ENCODE measurements at regions not wholly inside any gene's neighbourhood (a gene's known extent, or its start where the extent isn't known, plus 50 kb on each side); places are given as distances from the start of the nearest gene placed in this dataset.
"Not testable (repeated sequence)": the region's sequence is repeated elsewhere in the genome, so short reads cannot be mapped to it uniquely, and the experiment has no call there.

- TF ChIP-seq CTCF (conservative IDR thresholded peaks at IDR 0.05), result no peak
- no peak for TF ChIP-seq ZFX (IDR thresholded peaks at IDR 0.05)
- no peak overlapping the region for H3K27ac ChIP-seq
Measured at GRCh38 chr6:169858935-169859351, 107.5 kb downstream of the ERMARD start.

- no peak for TF ChIP-seq ZFX (IDR thresholded peaks at IDR 0.05)
- TF ChIP-seq CTCF (conservative IDR thresholded peaks at IDR 0.05), result no peak
- no peak overlapping the region for H3K27ac ChIP-seq
Measured at GRCh38 chr6:169858293-169858934, 107.0 kb downstream of the ERMARD start.

GRCh38 chr6:169857343-169858292 lies 106.2 kb downstream of the ERMARD start:
- TF ChIP-seq CTCF (conservative IDR thresholded peaks at IDR 0.05) (no peak), ZFX (IDR thresholded peaks at IDR 0.05) (no peak)
- H3K27ac ChIP-seq, result no peak overlapping the region

- H3K27ac ChIP-seq, result not testable (repeated sequence)
Measured at GRCh38 chr6:169856442-169857342, 105.3 kb downstream of the ERMARD start.

- H3K27ac ChIP-seq, result no peak overlapping the region
- TF ChIP-seq ZFX (IDR thresholded peaks at IDR 0.05) (no peak), CTCF (conservative IDR thresholded peaks at IDR 0.05) (no peak)
Measured at GRCh38 chr6:169854813-169855212, 103.4 kb downstream of the ERMARD start.

GRCh38 chr6:169854083-169854725 lies 102.8 kb downstream of the ERMARD start:
- no peak for TF ChIP-seq ZFX (IDR thresholded peaks at IDR 0.05)
- no peak for TF ChIP-seq CTCF (conservative IDR thresholded peaks at IDR 0.05)
- no peak overlapping the region for H3K27ac ChIP-seq

Measured in C4-2B (cell line).